Stomach smooth muscle (tissue), 2 donors: ENCODE measurements at regions not wholly inside any gene's neighbourhood (a gene's known extent, or its start where the extent isn't known, plus 50 kb on each side); places are given as distances from the start of the nearest gene placed in this dataset.

Experiments used
- H3K27ac ChIP-seq: one replicate; pipeline ENCODE4 v1.7.0; 2013; ENCODE audit warnings: mild to moderate bottlenecking, low read length, inconsistent platforms
- H3K27me3 ChIP-seq, 2 donors: one replicate each; pipeline ENCODE4 v1.7.0; 2013; ENCODE audit warnings: low read length in 2 of 2; ENCODE audit not compliant: insufficient read depth in 2 of 2, control insufficient read depth in 1 of 2
- H3K36me3 ChIP-seq, 2 donors: one replicate each; pipeline ENCODE4 v1.7.0; 2013; ENCODE audit warnings: low read length in 2 of 2; ENCODE audit not compliant: control insufficient read depth in 2 of 2, insufficient read depth in 2 of 2
- H3K4me1 ChIP-seq: one replicate; pipeline ENCODE4 v1.7.0; 2013; ENCODE audit warnings: low read length; ENCODE audit not compliant: control insufficient read depth, insufficient read depth
- H3K4me3 ChIP-seq, 2 donors: one replicate each; pipeline ENCODE4 v1.7.0; 2013; ENCODE audit warnings: low read length in 2 of 2
- H3K9ac ChIP-seq, 2 donors: one replicate each; pipeline ENCODE4 v1.7.0; 2013; ENCODE audit warnings: low read length in 2 of 2, mild to moderate bottlenecking in 1 of 2
- H3K9me3 ChIP-seq, 2 donors: one replicate each; pipeline ENCODE4 v1.7.0; 2013; ENCODE audit warnings: low read length in 2 of 2; ENCODE audit not compliant: control insufficient read depth in 2 of 2
- donor health status: healthy.
- donor health status: Pancreatic carcinoma.

DNA sequence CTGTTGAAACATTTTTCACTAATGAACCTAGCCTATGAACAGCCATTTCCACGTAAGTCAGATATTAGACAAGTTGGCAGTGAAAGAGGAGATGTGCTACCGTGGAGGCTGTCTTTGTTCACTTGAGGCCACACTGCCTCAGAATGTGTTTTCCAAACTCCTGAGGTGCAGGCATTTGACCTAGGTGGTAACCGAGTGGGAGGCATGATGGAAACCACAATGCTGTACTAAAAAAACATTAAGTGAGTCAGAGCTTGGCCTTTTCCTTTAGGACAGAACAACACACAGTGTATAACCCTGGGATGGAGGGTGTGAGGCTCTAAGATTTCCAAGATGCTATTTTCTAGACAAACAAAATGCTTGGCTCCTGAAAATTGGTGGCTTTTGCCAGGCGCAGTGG is 406.3 kb downstream of the SOX2 start:
- no peaks in the 10 kb centered on the region for H3K4me1 ChIP-seq
- no peak overlapping the region for H3K27ac ChIP-seq
- H3K9ac ChIP-seq = no peak overlapping the region
- H3K4me3 ChIP-seq = no peak overlapping the region
- no peaks in the 10 kb centered on the region for H3K27me3 ChIP-seq
- peaks cover 0 to 2% of the 10 kb centered on the region in 2 donors for H3K9me3 ChIP-seq
- H3K36me3 ChIP-seq = no peaks in the 10 kb centered on the region

DNA sequence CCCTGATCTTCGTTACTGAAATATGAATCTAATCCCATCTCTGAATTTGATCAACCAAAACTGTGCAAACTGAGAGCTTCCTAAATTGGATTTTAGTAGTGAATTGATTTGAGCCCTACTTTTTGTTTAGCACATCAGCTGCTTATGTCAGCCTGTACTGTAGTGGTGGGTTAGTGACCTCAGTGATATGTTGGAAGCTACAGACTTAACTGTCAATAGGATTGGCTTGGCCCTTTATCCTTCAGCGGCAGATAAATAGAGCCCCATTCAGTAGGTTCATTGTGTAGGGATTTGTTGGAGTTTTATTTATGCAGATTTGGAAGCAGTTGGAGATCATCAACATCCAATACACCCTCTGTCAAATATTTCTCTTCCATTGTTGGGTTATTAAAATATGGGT is 409.7 kb downstream of the SOX2 start:
- Histone ChIP-seq H3K27me3 (no peaks in the 10 kb centered on the region), H3K4me3 (no peak overlapping the region), H3K27ac (no peak overlapping the region), H3K9ac (no peak overlapping the region), H3K4me1 (no peaks in the 10 kb centered on the region), H3K9me3 (no peaks in the 10 kb centered on the region), H3K36me3 (no peaks in the 10 kb centered on the region)

DNA sequence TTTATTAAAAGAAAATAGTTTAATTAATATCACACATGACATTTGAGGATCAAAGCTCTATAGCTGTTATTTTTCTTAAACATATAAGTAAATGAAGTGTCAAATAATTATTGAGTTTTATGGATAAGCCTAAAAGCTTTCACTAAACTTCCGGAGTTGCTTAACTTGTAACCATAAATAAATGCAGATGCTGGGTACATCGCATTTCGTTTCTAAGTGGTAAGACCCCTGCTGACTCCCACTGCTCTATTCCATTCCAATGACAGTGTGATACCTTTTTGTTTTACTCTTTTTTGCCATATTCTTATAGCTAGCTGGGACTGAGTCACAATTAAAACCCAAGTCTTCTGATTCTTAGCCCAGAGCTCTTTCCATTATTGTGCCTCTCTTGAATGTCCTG is 411.1 kb downstream of the SOX2 start:
- Histone ChIP-seq H3K27me3 (no peaks in the 10 kb centered on the region), H3K4me1 (no peaks in the 10 kb centered on the region), H3K9me3 (no peaks in the 10 kb centered on the region), H3K36me3 (no peaks in the 10 kb centered on the region), H3K4me3 (no peak overlapping the region), H3K9ac (no peak overlapping the region), H3K27ac (no peak overlapping the region)

DNA sequence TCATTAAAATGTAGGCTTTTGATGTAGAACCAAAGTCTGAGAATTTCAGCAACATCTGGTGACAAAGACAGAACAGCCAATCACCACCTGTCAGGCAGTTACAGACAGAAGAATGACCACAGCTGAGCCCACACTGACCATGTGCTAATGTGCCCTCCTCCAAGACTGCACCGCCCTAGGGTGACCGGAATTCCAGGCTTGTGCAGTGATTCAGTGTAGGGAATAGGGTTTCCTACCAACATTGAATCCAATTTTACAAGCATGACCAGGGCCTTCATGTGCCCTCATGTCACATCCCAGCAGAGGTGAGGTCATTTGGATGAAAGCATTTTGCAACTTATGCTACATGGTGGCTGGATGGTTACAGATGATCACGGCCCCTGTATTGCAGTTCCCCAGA is 412.5 kb downstream of the SOX2 start:
- no peak overlapping the region for H3K27ac ChIP-seq
- H3K27me3 ChIP-seq = no peaks in the 10 kb centered on the region
- H3K36me3 ChIP-seq = no peaks in the 10 kb centered on the region
- H3K4me1 ChIP-seq = no peaks in the 10 kb centered on the region
- H3K9me3 ChIP-seq = no peaks in the 10 kb centered on the region
- no peak overlapping the region for H3K9ac ChIP-seq
- no peak overlapping the region for H3K4me3 ChIP-seq

DNA sequence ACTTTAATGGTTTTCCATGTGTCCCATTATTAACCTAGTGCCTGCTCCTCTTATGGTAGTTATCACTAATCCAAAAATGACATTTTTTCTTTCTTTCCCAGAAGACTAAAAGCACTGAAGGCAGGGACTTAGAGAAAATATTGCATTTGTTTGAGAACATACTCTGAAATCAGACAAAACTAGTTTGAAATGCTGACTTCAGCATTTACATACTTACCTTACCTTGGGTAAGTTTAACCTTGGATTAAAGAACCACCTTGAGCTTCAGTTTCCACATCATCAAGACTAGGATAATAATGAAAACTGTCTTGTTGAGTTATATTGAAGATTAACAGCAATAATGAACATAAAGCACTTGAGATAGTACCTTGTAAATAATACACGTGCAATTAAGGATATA is 413.0 kb downstream of the SOX2 start:
- no peak overlapping the region for H3K4me3 ChIP-seq
- no peak overlapping the region for H3K9ac ChIP-seq
- H3K27me3 ChIP-seq = no peaks in the 10 kb centered on the region
- no peak overlapping the region for H3K27ac ChIP-seq
- no peaks in the 10 kb centered on the region for H3K36me3 ChIP-seq
- no peaks in the 10 kb centered on the region for H3K9me3 ChIP-seq
- no peaks in the 10 kb centered on the region for H3K4me1 ChIP-seq

DNA sequence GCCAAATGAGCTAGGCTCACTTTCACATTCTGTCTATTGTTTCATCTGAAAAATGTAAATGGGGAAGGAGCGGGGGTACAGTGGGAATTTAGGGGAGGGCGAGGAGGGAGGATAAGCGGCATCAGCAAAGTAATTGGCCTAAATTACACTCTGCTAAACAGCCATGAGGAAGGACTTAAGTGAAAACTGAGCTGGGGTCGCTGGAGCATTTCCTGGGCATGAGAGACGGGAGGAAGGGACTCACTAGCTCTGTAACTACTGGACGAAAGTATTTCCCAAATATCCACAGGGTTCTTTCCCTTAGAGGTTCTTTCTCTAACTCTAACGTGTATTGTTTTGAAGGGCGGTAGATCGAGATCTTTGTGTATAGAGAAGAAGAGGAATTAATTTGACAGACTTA is 418.0 kb downstream of the SOX2 start:
- Histone ChIP-seq H3K4me3 (no peak overlapping the region), H3K27me3 (peaks cover under 1 to 2% of the 10 kb centered on the region in 2 donors)

DNA sequence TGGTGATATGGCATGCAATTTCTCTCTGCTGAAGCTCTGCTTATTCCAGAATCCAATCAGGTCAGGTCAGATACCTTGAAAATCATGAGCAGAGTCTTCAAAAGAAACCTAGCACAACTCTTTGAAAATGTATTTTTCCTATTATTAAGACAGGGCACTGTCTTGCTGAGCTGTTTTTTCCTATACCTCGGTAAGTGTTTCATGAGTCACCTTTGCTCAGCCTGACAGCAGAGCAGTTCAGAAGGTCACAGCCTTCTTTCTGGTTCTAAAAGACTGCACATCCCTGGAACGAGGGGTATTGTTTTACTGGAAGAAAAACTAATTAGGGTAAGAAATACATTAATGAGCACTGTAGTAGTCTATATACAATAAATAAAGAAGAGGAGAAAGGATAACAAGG is 422.0 kb downstream of the SOX2 start:
- Histone ChIP-seq H3K27ac (no peak overlapping the region), H3K27me3 (peaks cover 2% of the 10 kb centered on the region in 2 donors), H3K9me3 (no peaks in the 10 kb centered on the region), H3K4me1 (no peaks in the 10 kb centered on the region), H3K9ac (no peak overlapping the region), H3K4me3 (no peak overlapping the region), H3K36me3 (no peaks in the 10 kb centered on the region)

More for the DNA sequence above, 418.0 kb downstream of the SOX2 start:
- Histone ChIP-seq H3K27ac (no peak overlapping the region), H3K9ac (no peak overlapping the region), H3K36me3 (no peaks in the 10 kb centered on the region), H3K9me3 (no peaks in the 10 kb centered on the region), H3K4me1 (no peaks in the 10 kb centered on the region)

DNA sequence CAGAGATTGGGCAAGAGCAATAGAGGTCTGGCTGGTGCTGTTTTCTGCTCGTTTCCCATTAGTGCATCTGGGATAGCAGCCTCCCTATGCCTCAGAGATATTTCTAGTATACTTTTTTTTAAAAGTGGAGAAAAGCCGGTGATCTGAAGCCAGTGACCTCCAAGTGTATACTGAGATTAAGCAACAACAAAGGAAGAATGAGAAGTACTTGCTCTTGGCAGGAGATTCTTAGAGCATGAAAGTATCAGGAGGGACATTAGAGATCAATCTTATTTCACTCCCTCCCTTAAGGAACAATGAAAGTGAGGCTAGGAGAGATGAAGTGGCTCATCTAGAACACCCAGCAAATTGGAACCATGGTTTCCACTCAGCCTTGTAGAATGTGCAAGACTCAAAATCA is 423.3 kb downstream of the SOX2 start:
- H3K27ac ChIP-seq = no peak overlapping the region
- H3K4me1 ChIP-seq = no peaks in the 10 kb centered on the region
- no peak overlapping the region for H3K9ac ChIP-seq
- H3K27me3 ChIP-seq = peaks cover 2% of the 10 kb centered on the region in 2 donors
- no peaks in the 10 kb centered on the region for H3K9me3 ChIP-seq
- H3K36me3 ChIP-seq = no peaks in the 10 kb centered on the region
- no peak overlapping the region for H3K4me3 ChIP-seq

DNA sequence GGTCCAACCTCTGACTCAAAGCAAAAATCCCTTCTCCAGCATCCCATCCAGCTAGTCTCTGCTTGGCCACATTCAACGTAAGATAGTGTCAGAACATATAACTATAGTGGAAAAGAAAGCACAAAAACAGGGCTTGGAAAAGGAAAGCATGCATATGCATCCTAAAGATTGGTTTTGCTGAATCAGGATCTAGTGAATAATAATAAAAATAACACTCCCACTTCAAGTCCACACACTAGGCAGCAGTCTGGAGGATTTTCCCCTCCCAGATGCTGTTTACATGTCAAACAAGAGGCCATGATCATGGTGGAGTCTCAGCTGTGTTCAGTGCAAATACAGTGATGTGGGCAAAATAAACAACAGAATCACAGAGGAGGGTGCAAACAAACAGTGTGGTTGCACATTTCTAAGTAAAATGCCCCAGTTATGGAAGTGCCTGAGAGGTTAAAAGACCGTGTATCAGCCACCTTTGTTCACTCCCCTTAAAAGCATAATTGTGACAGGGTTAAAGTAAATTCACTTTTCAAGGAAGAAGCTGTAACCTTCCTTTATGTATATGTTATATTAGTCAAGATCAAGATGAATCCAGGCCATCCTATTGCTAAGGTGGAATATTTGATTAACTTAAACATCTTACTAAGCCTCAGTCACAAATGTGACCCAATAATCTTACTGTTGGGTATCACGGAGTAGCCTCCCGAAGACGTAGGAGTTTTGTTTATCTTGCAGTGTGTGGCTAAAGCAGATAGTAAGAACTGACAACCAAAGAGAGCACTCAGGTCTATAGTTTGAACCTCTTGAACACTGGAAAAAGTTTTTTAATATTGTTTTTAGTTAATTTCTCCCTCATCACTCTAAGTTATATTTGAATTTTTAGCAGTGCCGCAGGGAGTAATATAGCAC is 424.5 kb downstream of the SOX2 start:
- H3K4me3 ChIP-seq = no peak overlapping the region
- H3K36me3 ChIP-seq = no peaks in the 10 kb centered on the region
- peaks cover 2% of the 10 kb centered on the region in 2 donors for H3K27me3 ChIP-seq
- H3K9me3 ChIP-seq = no peaks in the 10 kb centered on the region
- H3K9ac ChIP-seq = no peak overlapping the region
- no peaks in the 10 kb centered on the region for H3K4me1 ChIP-seq
- H3K27ac ChIP-seq = no peak overlapping the region

DNA sequence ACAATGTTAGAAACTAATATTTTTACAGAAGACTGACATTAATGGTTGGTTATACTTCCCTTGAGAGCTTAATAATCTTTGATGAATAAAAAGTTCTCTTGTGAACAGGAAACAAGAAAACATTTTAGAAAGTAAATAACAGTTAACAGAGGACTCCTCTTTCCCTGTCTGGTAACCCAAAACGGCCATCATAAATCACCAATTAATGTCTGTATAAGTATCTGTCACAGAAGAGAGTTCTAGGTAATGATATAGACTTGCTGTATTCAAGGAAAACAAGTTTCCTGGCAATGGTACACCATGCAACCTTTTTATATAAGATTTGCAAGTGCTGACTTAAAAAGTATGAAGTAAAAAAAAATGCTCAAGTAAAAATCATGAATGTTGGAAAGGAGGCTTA is 426.7 kb downstream of the SOX2 start:
- Histone ChIP-seq H3K36me3 (no peaks in the 10 kb centered on the region), H3K4me3 (no peak overlapping the region), H3K27me3 (peaks cover 0 to 2% of the 10 kb centered on the region in 2 donors), H3K27ac (no peak overlapping the region), H3K9me3 (no peaks in the 10 kb centered on the region), H3K4me1 (no peaks in the 10 kb centered on the region), H3K9ac (no peak overlapping the region)

DNA sequence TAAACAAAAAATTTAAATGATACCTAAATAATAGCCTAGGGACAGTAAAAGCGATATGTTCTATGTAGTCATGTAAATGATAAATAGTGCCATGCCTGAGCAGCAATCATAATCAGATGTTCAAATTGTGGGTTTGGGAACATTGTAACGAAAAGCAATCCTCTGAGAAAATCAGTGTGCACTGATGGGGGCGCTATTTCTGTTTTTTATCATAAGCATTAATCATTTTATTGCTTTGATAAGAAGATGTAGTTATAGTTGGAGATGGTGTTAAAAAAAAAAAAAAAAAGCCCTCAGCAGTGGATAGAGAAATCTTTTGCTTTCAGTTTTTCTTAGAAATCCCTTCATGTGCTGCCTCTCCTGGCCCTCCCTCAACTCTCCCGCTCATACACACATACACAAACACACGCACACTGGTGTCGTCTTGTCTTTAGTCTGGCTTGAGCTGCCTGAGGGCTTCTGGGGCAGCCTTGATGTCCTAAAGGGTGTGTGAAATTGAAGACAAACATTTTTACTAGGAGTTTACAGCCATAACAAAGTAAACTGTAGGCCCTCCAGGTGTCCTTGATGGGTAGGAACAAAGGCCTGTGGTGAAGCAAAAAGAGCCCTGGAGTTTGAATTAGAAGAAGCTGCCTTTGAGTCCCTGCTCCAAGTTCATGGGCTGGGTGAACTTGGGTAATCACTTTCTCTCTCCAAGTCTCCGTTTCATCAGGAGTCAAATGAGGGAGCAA is 428.1 kb downstream of the SOX2 start:
- no peaks in the 10 kb centered on the region for H3K36me3 ChIP-seq
- H3K27me3 ChIP-seq = peaks cover 0 to 1% of the 10 kb centered on the region in 2 donors
- no peaks in the 10 kb centered on the region for H3K9me3 ChIP-seq
- no peak overlapping the region for H3K4me3 ChIP-seq
- no peak overlapping the region for H3K9ac ChIP-seq
- H3K27ac ChIP-seq = no peak overlapping the region
- no peaks in the 10 kb centered on the region for H3K4me1 ChIP-seq
